Suprapubic skin (tissue), 3 donors: ENCODE measurements at regions not wholly inside any gene's neighbourhood (a gene's known extent, or its start where the extent isn't known, plus 50 kb on each side); places are given as distances from the start of the nearest gene placed in this dataset.

Experiments
- POLR2A ChIP-seq, 2 donors: fragments of 450-650 bp; IDR thresholded peaks; one replicate each; pipeline ENCODE4 v1.6.1; 2017; ENCODE audit warnings: antibody characterized with exemption in 2 of 2, mild to moderate bottlenecking in 2 of 2, moderate library complexity in 2 of 2
- TF ChIP-seq, protein P1 (sequence below), 2 donors: fragments of 200-600 bp in 1 of 2; fragments of 450-650 bp in 1 of 2; sonication (generic) in 1 of 2; IDR thresholded peaks; one replicate each; pipeline ENCODE4 v1.5.1; 2016 to 2019; ENCODE audit warnings: antibody characterized with exemption in 2 of 2, mild to moderate bottlenecking in 1 of 2, moderate library complexity in 1 of 2

DNA sequence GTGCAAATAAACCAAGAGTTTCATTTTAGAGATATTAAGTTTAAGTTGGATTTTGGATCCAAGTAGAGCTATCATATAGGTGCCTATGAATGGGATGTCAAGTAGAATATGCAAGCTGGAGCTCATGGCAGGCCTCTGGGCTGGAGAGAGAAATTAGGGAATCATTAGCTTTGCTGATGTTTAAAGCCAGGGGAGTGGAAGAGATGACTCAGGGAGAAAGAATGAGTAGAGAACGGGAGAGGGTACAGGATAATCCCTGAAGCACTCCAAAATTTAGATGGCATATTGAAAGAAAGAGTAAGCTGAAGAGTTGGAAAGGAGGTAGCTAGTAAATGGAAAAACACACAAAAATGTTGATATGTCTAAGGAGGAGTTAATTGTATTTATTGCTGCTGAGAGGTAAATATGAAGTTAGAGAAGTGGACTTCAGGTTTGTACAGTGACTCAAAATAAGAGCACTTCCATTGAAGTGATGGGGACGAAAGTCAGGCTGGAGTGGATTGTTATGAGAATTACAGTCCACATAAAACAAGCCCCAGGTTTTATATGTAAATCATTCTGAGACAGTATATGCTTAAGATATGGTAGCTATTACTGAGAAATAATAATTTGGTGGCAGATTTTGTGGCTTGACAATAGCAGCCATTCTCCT is 72.5 kb upstream of the GRXCR1 start:
- TF ChIP-seq POLR2A (IDR thresholded peaks at IDR 0.05): no peak
- TF ChIP-seq, protein P1, sequence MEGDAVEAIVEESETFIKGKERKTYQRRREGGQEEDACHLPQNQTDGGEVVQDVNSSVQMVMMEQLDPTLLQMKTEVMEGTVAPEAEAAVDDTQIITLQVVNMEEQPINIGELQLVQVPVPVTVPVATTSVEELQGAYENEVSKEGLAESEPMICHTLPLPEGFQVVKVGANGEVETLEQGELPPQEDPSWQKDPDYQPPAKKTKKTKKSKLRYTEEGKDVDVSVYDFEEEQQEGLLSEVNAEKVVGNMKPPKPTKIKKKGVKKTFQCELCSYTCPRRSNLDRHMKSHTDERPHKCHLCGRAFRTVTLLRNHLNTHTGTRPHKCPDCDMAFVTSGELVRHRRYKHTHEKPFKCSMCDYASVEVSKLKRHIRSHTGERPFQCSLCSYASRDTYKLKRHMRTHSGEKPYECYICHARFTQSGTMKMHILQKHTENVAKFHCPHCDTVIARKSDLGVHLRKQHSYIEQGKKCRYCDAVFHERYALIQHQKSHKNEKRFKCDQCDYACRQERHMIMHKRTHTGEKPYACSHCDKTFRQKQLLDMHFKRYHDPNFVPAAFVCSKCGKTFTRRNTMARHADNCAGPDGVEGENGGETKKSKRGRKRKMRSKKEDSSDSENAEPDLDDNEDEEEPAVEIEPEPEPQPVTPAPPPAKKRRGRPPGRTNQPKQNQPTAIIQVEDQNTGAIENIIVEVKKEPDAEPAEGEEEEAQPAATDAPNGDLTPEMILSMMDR (IDR thresholded peaks at IDR 0.05): no peak
